GM21576 (cell line): ENCODE measurements at regions not wholly inside any gene's neighbourhood (a gene's known extent, or its start where the extent isn't known, plus 50 kb on each side); places are given as distances from the start of the nearest gene placed in this dataset.

Experiments
- ATAC-seq: cut with Tn5 transposase; IDR thresholded peaks from one replicate; pipeline ENCODE4 v1.9.1; 2021; ENCODE audit warnings: mild to moderate bottlenecking, moderate library complexity; ENCODE audit not compliant: unreplicated experiment

- no peak for ATAC-seq
These were observed 190.8 kb downstream of the ATP23 start for GRCh38 chr12:58131986-58132755.

DNA sequence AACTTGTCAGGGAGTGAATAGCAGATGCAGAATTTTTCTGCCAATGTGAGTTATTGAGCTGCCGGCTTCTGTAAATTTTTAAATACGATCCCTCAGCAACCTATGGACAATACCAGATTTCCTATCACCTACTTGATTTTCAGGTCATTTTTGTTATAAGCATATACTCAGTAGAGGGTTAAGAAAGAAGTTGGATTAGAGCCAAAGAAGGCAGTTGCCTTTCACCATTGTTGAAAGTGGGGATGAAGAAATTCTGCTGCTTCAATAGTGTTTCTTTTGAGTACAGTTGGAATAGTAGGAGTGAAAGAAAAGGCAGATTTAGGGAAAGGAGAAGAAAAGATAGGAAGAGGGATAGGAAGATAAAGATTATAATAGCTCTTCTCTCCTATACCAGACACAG lies 197.1 kb downstream of the ATP23 start:
- ATAC-seq, result no peak

GRCh38 chr12:58139894-58140293 lies 198.5 kb downstream of the ATP23 start:
- no peak for ATAC-seq

DNA sequence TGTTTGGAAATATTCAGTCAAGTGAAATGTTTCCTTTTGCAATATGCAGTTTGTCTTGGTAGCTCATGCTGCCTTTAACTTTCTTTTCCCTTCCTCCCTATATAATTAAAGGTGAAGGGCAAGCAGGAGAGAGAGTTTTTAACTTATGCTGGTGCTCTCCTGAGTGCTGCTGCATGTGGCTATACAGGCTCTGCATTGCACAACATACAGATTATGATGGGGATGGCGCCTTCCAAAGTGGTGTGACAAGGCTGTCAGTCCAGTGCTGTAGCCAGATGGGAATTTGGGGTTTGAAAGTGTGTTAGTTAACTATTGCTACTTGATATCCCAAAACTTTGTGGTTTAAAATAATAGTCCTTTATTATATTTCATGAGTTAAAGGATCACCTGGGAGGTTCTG lies 199.0 kb downstream of the ATP23 start:
- no peak for ATAC-seq

GRCh38 chr12:58142991-58143390 lies 201.6 kb downstream of the ATP23 start:
- no peak for ATAC-seq

GRCh38 chr12:58143498-58143995 lies 202.2 kb downstream of the ATP23 start:
- ATAC-seq, result no peak

- no peak for ATAC-seq
These were observed 207.0 kb downstream of the ATP23 start for GRCh38 chr12:58148405-58148804.

DNA sequence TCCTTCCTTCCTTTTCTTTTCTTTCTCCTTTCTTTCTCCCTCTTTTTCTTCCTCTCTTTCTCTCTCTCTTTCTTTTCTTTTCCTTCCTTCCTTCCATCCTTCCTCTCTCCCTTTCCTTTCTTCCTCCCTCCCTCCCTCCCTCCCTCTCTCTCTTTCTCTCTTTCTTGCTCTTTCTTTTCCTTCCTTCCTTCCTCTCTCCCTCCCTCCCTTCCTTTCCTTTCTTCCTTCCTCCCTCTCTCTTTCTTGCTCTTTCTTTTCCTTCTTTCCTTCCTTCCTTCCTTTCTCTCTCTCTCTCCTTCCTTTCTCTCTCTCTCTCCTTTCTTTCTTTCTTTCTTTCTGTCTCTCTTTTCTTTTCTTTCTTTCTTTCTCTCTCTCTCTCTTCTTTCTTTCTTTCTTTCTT lies 207.6 kb downstream of the ATP23 start:
- ATAC-seq, result no peak

DNA sequence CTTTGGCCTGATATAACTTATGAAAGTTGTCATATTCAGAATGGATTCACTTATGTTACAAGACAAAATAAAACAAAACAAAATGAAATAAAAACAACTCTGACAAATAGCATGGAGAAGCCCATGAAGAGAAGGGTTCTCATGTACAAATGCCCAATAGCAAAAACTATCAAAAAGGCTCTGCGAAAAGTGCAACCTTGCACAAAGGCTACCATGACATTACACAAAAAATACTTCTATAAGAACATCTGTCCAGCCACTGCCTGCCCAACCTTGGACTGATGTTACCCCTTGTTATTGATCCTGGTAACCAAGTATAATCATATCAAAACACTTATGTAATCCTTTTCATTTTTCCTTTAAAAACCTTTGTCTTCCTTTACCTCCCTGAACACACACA lies 213.0 kb downstream of the ATP23 start:
- ATAC-seq, result no peak

DNA sequence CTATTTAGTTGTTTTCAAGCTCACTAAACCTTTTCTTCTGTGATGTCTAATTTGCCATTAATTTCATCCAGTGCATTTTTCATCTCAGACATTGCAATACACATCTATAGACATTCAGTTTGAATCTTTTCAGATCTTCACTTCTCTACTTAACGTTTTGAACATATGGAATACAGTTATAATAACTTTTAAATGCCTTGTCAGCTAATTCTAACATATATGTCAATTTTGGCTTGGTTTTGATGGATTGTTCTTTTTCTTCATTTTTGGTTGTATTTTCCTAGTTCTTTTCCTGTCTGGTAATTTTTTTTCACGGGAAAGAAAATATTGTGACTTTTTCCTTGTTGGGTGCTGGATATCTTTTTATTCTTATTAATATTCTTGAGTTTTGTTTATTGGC lies 215.3 kb downstream of the ATP23 start:
- no peak for ATAC-seq

- no peak for ATAC-seq
These were observed 218.6 kb downstream of the ATP23 start for GRCh38 chr12:58159941-58160340.

GRCh38 chr12:58161773-58162172 lies 220.4 kb downstream of the ATP23 start:
- ATAC-seq, result no peak

DNA sequence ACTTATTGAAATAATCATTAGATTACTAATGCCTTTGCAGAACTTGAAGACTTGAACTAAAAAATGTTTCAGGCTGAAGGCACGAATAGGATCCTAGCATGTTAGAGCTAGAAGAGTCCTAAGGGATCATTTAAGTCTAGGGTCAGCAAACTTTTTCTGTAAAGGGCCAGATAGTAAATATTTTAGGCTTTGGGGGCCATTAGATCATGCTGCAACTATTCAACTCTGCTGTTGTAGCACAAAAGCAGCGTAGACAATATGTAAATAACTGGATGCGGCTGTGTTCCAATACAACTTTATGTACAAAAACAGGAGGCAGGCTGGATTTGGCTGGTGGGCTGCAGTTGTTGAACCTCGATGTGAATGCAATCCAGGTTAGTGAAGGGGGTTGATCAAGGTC lies 221.7 kb downstream of the ATP23 start:
- no peak for ATAC-seq

- no peak for ATAC-seq
These were observed 225.3 kb downstream of the ATP23 start for GRCh38 chr12:58166643-58167042.

DNA sequence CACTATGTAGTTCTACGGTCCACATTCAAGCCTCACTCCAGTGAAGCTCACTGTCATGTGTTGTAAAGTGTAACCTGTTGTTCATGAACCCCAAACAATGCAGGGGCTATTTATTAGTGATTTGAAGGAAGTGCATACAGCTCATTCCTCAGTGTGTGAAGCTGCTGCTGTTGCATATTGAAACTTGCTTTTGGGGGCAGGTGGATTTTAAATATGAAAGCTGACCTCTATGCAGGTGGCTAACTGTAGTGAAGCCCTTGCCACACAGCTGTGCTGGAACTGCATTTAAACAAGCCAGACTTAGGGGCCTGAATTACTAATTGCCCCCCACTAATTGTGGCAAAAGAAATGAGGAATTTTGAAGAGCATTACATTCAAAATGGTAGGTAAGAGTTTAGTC lies 226.3 kb downstream of the ATP23 start:
- ATAC-seq, result no peak

- no peak for ATAC-seq
These were observed 228.5 kb downstream of the ATP23 start for GRCh38 chr12:58169826-58170225.

DNA sequence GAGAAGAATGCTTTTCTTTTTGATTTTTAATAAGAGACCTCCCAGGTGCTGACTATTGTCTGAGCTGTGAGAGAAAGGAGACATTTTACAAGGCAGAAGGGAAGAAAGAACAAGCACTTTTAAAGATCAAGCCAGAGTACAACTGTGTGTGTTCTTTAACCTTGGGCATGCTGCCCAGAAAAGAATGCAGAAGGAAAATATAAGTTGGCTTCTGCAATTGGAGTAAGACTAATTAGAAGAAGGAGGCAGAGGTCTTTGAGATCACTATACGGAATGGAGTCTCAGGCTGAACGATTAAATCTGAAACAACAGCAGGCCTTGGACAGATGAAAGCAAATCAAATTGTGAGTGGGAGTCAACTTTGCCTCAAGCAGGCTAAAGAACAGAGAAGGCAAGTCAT lies 230.5 kb downstream of the ATP23 start:
- ATAC-seq, result no peak

DNA sequence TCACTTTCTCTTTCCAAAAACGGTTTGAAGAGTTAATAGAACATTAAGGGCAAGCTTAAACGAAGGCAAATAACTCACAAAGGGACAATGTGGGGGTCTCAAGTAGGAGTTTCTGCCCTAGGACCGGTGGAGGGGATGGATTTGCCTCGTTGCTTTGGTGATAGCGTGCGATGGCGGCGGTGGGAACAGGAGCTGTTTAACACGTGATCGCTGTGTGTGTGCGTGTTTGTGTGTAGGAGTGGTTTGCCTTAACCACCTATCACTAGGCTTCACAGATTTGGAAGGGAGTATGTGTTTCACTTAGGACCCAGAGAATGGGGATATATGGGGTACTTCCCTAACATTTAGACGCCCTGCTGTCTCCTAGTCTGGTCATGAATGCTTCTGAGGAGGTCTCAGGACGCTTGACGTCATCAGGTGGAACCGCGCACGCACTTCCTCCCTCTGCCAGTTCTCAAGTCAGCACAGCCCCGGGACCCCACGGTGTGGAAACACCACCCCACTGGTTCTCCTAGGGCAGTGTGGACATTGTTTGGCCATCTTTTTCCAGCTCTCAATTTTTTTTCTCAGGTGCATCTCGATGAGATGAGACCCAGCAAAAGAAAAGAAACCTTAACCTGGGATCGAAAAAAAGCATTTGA lies 231.2 kb downstream of the ATP23 start:
- ATAC-seq, result no peak

DNA sequence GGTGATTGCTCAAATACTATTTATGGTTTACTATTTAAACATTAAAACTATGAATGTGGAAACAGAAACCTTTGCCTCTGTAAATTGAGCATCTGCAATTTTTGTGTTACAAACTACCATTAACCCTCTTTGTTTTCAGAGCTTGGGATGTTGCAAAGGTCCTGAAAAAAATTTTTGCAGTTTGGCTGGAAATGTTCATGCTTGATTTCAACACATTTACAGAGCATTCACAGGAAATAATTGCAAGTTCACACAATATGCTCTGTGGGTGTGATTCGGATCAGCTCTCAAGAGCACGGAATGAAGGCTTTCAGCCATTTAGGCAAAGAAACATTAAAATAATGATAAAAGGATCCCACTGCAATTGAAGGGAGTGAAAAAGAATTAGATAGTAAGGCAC lies 232.9 kb downstream of the ATP23 start:
- ATAC-seq, result no peak

GRCh38 chr12:58176296-58176869 lies 235.0 kb downstream of the ATP23 start:
- no peak for ATAC-seq

- no peak for ATAC-seq
These were observed 236.0 kb downstream of the ATP23 start for GRCh38 chr12:58177366-58177765.

DNA sequence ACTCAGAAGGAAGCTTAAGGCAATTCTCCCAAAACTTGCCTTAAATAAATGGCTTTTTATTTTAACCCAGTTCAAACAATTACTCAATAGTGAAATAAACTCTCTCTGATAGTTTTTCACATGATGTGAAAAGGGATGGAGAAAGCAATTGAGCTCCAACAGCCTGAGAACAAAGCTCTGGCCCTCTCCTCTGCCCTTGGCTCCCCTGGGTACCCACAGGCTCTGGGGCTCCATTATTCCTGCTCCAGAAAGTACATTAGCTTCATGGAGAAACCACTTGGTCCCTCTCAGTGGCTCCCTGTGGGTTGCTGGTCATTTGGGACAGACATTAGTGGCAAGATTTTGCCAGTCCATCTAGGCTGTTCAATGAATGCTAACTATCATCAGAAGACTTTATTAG lies 242.8 kb downstream of the ATP23 start:
- ATAC-seq, result no peak
